Testis (tissue), 2 donors: ENCODE measurements at regions not wholly inside any gene's neighbourhood (a gene's known extent, or its start where the extent isn't known, plus 50 kb on each side); places are given as distances from the start of the nearest gene placed in this dataset.

ENCODE experiments used
- CTCF ChIP-seq, 3 experiments: fragments of 450-650 bp in 2 of 3; fragments of 200-600 bp in 1 of 3; sonication (generic) in 1 of 3; IDR thresholded peaks; one replicate each; pipeline ENCODE4 v1.5.1; 2016 to 2019; ENCODE audit warnings: antibody characterized with exemption in 3 of 3, mild to moderate bottlenecking in 2 of 3, moderate library complexity in 1 of 3
- POLR2A ChIP-seq: fragments of 450-650 bp; IDR thresholded peaks from one replicate; pipeline ENCODE4 v1.6.1; 2017; ENCODE audit warnings: antibody characterized with exemption, mild to moderate bottlenecking, moderate library complexity

DNA sequence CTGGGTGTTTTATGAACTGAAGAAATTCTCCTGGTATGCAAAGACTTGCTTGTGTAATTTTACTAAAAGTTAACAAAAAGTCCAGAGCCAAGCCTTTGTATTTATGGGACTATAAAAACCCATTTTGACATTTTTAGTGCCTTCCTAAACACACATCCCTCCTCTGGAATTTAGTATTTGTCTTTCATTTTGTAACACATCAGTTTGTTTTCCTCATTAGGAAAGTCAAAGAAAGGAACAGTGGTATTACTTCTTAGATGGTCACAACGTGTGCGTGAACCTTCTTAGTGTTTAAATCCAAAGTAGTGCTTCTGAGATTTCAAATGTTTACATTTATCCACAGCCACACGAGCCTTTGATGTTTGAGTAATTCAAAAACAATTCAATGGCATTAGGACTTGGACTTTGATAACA, 103.2 kb upstream of the TMEM106B start:
- TF ChIP-seq CTCF (IDR thresholded peaks at IDR 0.05): no peak
- TF ChIP-seq POLR2A: no peak
